Stimulated activated CD4-positive, alpha-beta T cell treated with anti-CD3 and anti-CD28 coated beads, Interleukin-15, amount 100 ng/mL, for 48 hours (primary cell): ENCODE measurements at regions not wholly inside any gene's neighbourhood (a gene's known extent, or its start where the extent isn't known, plus 50 kb on each side); places are given as distances from the start of the nearest gene placed in this dataset.

Source experiments
- DNase-seq, 2 donors: peaks; one replicate each; pipeline ENCODE4 v3.0.0-alpha.2; 2020; ENCODE audit warnings: low read depth in 2 of 2

DNA sequence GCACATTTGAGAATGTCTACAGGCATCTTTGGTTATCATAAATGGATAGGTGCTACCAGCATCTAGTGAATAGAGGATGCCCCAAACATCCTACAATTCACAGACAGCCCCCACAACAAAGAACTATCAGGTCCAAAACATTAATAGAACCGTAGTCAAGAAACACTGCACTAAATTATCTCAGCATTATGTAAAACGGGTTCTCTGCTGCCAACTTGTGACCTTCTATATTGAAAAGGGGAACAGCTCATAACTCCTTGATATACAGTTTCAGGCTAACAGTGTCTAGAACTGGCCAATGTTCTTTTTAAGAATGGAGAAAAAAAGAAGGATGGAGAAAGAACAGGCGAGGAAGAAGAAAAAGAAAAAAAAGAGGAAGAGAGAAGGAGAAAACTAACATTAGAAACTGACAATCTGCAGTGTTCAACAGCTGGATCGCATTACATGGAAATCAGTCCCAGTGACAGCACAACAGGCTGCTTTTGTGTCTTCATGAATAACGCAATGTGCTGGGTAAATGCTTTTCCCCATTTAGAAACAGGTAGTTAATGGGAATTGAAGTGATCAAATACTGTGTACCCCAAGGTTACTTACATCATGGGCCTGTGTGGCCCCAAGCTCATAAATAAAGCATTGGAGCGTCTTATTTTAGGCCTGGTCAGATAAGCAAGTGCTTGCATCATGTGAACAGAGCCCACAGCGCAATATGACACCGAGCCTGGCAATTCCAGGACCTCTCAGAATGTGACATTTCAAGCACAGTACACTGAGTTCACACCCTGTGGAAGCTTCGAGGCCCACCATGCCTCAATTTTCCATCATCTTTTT, 339.5 kb downstream of the DHX15 start:
- no peak for DNase-seq

- no peak for DNase-seq
These were observed 340.7 kb downstream of the DHX15 start for GRCh38 chr4:24243641-24244040.

- no peak for DNase-seq
These were observed 342.8 kb downstream of the DHX15 start for GRCh38 chr4:24241511-24241910.

DNA sequence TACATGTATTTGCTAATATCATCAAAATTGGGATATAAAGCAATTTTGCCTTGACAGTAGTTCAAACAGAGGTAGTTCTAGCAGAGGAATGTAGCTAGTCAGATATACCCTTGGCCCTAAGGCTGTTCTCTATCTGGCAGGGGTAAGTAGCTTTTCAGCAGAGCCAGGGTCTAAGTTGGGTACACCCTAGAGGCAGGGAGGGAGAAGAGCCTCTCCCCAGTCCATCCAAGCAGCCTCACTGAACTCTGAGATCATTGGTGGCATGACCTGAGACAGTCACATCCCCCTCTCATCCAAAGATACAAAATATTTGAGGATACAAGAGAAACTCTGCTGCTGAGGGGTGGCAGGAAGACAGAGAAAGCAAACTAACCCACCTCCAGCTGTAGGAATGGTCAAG, 343.7 kb downstream of the DHX15 start:
- DNase-seq = no peak

DNA sequence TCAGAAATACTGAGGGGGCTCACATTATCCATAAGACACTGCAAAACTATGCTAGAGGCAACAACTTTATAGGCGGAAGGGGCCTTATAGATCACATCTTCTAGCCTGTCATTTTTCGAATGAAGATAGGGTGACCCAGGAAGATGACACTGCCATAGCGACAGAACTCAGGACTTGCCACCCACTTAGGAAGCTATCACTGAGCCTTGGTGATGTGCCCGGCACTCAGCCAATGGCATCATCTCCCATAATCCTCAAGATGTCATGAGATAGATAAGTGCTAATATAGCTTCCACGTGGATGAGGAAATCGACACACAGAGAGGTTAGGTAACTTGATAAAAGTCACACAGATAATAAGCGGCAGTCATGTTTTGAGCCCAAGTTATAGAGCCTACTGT, 346.6 kb downstream of the DHX15 start:
- no peak for DNase-seq

DNA sequence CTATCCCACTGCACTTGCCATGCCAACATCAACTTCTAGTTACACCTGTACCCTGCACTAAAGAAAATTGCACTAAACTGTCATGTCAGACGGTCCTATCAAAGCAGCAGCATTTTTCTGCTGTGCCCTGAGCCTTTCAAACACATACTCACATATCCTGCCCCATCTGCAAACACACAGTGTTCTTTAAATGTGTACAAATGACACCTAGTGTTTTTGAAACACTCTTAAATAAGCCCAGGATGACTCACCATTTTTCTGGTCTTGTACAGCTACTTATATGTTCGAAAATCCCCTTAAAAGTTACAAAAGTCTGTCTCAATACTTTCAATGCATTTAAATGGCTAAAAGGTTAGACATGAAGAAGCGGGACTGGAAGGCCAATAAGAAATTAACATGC, 346.7 kb upstream of the PPARGC1A start:
- DNase-seq = no peak

DNA sequence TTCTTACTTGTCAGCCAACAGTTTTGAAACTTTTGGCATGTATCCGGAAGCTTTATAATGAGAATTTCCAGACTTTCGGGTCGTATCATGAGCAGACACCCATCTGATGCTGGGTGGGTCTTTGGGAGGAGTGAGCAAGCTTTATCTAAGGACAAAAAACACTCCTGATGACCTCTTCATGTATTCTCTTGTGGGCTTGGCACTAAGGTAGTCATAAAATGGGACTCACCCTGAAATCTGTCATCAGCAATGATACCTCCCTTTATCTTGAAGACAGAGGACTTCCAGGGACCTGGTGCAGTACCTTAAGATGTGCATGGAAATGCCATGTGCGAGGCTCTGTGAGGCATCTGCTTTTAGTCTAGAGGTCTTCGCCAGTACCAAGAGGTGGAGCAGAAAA, 346.3 kb upstream of the PPARGC1A start:
- no peak for DNase-seq

DNA sequence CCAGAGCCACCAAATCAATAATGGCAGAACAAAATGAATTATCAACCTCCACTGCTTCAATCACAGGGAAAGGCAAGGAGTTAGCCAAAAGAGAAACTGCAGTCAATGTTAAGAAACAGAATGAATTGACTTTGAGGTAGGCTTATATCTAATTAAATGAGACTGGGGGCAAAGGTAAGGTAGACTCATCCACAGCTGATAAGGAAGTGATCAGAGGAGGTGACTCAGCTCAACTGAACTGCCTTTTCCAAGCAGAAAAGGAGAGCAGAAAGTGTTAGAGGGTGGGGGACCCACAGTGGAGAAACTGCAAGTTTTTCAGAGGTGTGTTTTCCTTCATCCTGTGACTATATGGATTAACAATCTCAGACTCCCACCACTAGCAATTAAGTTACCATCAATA, 345.8 kb upstream of the PPARGC1A start:
- DNase-seq = no peak

DNA sequence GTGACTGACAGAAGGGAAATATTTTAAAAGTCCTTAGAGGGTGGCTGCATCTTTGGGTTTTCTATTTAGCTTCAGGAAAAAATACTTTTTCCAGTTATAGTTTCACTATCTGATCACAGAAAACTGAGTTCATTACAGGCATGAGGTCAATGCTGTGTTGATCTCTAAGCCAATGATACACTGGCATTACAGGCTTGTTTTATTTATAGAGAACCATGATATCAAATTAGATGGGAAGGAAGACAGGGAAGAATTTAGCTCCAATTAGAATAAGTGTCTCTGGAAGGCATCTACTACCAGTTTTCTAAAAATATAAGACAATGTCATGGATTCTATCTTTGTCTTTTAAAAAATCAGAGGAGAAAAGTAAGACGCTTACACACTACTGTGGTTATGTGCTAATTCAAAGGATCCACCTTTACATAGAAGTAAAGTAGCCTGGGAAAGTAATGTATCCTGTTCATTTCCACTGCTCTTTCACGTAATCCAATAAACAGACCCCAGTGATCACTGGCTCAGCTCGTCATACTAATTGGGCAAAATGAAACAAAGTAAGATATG, 344.5 kb upstream of the PPARGC1A start:
- DNase-seq = no peak

DNA sequence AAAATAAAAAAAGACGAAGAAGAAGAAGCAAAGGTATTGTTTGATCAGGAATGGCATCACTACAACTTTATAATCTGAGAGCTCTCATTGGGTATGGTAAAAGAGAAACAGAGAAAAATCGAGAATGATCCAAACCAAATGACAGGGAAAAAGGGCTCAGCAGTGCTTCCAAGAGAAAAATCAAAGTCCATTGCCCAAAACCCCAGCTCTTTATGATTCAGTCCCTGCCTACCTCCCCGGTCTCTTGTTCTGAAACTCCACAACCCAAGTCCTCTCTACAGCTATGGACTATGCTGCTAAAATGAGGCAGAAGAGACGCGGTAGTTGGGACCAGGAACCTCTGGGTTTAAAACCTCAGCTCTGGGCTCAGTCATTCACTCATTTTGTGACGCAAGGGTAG, 341.1 kb upstream of the PPARGC1A start:
- DNase-seq = no peak

DNA sequence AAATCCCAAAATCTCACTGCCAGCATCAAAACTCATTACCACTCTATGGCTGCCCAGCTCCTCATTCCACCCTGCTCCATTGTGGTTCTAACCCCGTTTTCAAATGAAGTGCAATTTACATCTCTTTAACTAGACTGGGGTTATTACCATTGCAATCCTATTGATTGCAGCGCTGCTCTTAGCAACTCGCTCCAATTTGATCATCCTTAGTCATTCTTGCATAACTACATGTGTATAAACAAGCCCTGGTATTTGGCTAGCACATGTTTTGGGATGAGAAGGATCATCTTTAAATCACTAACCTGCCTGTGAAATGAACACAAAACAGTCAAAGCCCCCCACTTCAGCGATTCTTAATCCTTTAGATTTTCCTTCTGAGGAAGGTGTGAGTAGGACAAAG, 340.1 kb upstream of the PPARGC1A start:
- no peak for DNase-seq

- no peak for DNase-seq
These were observed 338.8 kb upstream of the PPARGC1A start for GRCh38 chr4:24228692-24229091.

DNA sequence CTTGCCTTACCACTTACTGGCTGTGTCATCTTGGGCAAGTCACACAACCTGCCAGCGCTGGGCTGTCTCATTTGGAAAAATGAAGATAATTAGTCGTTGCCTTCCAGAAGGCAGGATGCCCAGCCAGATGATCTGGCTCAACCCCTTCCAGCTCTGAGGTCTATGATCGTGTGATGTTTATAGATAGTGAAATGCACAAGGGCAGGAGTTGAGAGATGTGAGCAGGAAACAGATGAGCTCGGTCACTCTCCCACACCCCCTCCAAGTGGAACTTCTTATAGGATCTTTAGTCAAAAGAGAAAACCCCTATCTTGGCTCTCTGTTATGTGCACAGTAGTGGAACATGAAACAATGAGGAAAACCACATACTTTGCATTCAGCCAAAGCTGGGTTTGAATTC, 336.8 kb upstream of the PPARGC1A start:
- DNase-seq = no peak

GRCh38 chr4:24226023-24226422, 336.2 kb upstream of the PPARGC1A start:
- DNase-seq = no peak

DNA sequence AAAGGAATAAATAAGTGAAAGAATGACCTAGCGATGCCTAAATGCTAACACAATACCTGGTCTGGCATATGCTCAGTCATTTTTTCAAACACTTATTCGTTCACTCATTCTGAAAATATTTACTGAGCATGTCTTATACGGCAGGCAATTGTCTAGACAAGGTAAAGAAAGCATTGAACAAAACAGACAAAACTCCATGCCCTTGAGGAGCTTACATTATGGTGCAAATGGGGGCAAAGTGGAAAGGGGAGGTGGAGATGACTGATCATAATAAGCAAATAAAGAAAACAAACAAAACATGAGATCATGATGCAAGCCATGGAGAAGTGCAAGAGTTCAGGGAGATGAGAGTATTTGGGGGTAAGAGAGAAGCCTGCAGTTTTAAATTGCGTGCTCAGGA, 334.6 kb upstream of the PPARGC1A start:
- no peak for DNase-seq

GRCh38 chr4:24219209-24219608, 329.4 kb upstream of the PPARGC1A start:
- DNase-seq = no peak

DNA sequence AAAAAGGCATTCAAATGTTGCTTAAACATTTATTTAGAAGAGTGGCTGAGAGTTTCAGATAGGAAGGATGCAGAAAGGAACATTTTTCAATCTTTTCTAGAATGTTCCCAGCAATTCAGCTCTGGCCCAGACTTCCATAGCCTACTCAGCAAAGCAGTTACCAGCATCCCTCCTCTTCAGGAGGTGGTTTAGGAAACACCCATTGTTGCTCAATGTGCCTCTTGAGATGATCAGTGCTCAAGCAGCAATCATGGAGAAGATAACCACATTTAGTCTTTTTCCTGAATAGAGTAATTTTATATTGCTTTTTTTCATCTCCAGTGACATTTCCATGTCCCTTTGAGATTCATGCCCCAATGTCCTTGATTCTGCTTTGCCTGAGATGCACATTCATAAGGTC, 328.7 kb upstream of the PPARGC1A start:
- DNase-seq = no peak

GRCh38 chr4:24214796-24215195, 324.9 kb upstream of the PPARGC1A start:
- DNase-seq = no peak

GRCh38 chr4:24213961-24214360, 324.1 kb upstream of the PPARGC1A start:
- DNase-seq = no peak

DNA sequence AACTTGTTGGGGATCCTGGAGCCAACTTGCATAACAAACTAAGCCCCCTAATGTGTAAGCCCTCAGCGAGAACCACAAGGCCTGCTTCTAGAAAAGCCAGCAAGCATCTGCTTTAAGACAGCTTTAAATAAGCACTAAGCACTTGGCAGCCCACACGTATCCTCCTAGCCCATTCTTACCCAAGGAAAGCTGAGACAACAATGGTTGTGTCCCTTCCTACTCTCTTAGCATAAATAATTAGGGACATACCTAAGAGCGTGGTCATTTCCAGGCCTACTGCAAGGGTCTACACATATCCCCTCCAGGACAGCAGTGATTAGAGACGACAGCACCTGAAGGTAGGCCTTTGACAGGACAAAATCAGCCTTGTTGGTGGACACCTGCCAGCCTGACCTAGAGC, 322.8 kb upstream of the PPARGC1A start:
- no peak for DNase-seq

- DNase-seq = no peak
These were observed 322.0 kb upstream of the PPARGC1A start for GRCh38 chr4:24211856-24212255.

DNA sequence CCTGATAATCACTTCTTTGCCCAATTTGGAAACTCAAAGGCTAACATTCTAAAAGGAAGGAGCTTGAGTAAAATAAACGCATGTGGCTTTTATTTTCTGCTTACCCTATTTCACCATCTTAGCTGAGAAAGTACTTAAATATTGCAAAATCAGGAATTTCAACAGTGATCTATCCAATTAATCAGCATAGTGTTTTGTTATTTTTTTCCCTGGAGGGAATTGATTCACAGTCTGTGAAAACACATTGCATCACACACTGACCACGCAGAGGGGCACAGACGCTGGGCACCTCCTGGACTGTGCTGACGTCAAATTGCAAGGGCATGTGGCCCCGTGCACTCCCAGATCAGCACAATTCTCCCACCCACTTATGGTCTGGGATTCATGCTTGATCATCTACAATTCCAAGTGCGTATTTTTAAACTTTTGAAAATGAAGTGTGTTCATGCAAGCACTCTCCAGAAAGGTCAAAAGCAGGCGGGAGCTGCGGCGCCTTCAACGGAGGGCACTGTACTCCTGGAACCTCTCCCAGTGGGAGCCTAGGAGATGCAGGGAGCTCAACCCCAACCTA, 320.6 kb upstream of the PPARGC1A start:
- no peak for DNase-seq

GRCh38 chr4:24209906-24210305, 320.1 kb upstream of the PPARGC1A start:
- no peak for DNase-seq
